Pancreas (tissue), 10 donors: ENCODE measurements at regions not wholly inside any gene's neighbourhood (a gene's known extent, or its start where the extent isn't known, plus 50 kb on each side); places are given as distances from the start of the nearest gene placed in this dataset.
A peak's percentile ranks its signal among the peaks of the same experiment; 100 is the strongest.
"Not testable (repeated sequence)": the region's sequence is repeated elsewhere in the genome, so short reads cannot be mapped to it uniquely, and the experiment has no call there.

Experiments used
- ATAC-seq, 4 donors: fragments of 200-7000 bp; cut with Tn5 transposase; one replicate each; pipeline versions ENCODE4 v1.8.0 to v1.9.1; 2020; ENCODE audit warnings: mild to moderate bottlenecking in 4 of 4, moderate library complexity in 4 of 4
- DNase-seq, 6 donors: peaks; one replicate each; pipeline ENCODE4 v3.0.0-alpha.2; 2020
- FAIRE-seq: peaks from 2 replicates; lab custom pipeline; 2012; peaks lifted over from hg19 to GRCh38; lab: Jason Lieb, UNC
- H3K27ac ChIP-seq, 4 donors: fragments of 200-600 bp; sonication (generic); 1 replicate in 3 of 4; 2 replicates in 1 of 4; pipeline versions ENCODE4 v1.5.0 to v1.8.0; 2020
- H3K27me3 ChIP-seq, 4 donors: fragments of 200-600 bp; one replicate each; pipeline ENCODE4 v1.8.0; 2021
- H3K36me3 ChIP-seq, 3 donors: fragments of 200-600 bp; sonication (generic) in 1 of 3; one replicate each; pipeline versions ENCODE4 v1.5.0 to v1.8.0; 2020 to 2021
- H3K4me1 ChIP-seq, 3 donors: fragments of 200-600 bp; one replicate each; pipeline ENCODE4 v1.8.0; 2021
- H3K4me3 ChIP-seq, 4 donors: fragments of 200-600 bp; sonication (generic) in 2 of 4; one replicate each; pipeline versions ENCODE4 v1.5.0 to v1.8.0; 2020 to 2021
- H3K9me3 ChIP-seq, 4 donors: fragments of 200-600 bp; one replicate each; pipeline ENCODE4 v1.8.0; 2021
- WGBS, 2 donors: extraction: QIAGEN DNeasy Blood & Tissue Kit; methylation state at CpG; one replicate each; pipeline ENCODE4 v1.1.7; 2013; 5-methylcytosine and 5-hydroxymethylcytosine counted together
- intact Hi-C, 3 donors: fragments of 100-400 bp; cut with DNase I; formaldehyde crosslinking; loops; one replicate each; pipeline versions ENCODE4 v1.11.1 to v1.14.2; 2022
- TF ChIP-seq, protein P1 (sequence below), 4 donors: fragments of 200-600 bp; sonication (generic) in 3 of 4; IDR thresholded peaks; one replicate each; pipeline versions ENCODE4 v1.5.0 to v1.8.0; 2021; ENCODE audit warnings: antibody characterized with exemption in 4 of 4
- donor health status: healthy with polysubstance abuse.
- donor health status: DM: no; HTN: no; CAD: no; lungs with moderate emphysema.
- donor health status: DM: no; HTN: no; CAD: no.
- donor health status: control.
- donor health status: control.
- donor health status: Bipolar disorder and iron deficiency.
- donor health status: DM: yes; HTN: yes; CAD: no.
- donor health status: DM: no; HTN: no; CAD: no.
- donor health status: DM: no; HTN: no; CAD: no.
- donor health status: DM: yes; HTN: yes; CAD: no.

DNA sequence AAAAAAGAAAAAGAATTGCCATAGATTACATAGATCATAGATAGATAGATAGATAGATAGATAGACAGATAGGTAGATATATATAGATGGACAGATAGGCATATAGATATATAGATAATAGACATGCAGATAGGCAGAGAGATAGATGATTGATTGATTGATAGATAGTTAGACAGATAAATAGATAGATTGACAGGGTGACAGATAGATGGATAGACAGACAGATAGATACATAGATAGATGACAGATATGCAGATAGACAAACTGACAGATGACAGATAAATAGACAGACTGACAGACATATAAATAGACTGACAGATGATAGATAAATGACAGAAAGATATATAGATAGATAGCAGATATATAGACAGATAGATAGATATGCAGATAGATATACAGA is 474.0 kb downstream of the IRS2 start:
- H3K4me1 ChIP-seq: peaks cover 6 to 17% (median 8%) of the 10 kb centered on the region in 3 donors
- H3K27ac ChIP-seq: no peak overlapping the region
- no peaks in the 10 kb centered on the region for H3K27me3 ChIP-seq
- no peak for FAIRE-seq
- H3K4me3 ChIP-seq: no peak overlapping the region
- DNase-seq: no peak
- H3K9me3 ChIP-seq: no peaks in the 10 kb centered on the region
- ATAC-seq: no peak
- TF ChIP-seq, protein P1, sequence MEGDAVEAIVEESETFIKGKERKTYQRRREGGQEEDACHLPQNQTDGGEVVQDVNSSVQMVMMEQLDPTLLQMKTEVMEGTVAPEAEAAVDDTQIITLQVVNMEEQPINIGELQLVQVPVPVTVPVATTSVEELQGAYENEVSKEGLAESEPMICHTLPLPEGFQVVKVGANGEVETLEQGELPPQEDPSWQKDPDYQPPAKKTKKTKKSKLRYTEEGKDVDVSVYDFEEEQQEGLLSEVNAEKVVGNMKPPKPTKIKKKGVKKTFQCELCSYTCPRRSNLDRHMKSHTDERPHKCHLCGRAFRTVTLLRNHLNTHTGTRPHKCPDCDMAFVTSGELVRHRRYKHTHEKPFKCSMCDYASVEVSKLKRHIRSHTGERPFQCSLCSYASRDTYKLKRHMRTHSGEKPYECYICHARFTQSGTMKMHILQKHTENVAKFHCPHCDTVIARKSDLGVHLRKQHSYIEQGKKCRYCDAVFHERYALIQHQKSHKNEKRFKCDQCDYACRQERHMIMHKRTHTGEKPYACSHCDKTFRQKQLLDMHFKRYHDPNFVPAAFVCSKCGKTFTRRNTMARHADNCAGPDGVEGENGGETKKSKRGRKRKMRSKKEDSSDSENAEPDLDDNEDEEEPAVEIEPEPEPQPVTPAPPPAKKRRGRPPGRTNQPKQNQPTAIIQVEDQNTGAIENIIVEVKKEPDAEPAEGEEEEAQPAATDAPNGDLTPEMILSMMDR (IDR thresholded peaks at IDR 0.05): no peak
- intact Hi-C loops: no loop called here
- H3K36me3 ChIP-seq: no peaks in the 10 kb centered on the region

DNA sequence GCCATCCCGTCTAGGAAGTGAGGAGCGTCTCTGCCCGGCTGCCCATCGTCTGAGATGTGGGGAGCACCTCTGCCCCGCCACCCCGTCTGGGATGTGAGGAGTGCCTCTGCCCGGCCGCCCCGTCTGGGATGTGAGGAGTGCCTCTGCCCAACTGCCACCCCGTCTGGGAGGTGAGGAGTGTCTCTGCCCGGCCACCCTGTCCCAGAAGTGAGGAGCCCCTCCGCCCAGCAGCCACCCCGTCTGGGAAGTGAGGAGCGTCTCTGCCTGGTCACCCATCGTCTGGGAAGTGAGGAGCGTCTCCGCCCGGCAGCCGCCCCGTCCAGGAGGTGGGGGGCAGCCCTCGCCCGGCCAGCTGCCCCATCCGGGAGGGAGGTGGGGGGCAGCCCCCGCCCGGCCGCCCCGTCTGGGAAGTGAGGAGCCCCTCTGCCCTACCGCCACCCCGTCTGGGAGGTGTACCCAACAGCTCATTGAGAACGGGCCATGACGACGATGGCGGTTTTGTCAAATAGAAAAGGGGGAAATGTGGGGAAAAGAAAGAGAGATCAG is 474.9 kb downstream of the IRS2 start:
- FAIRE-seq, H3K9me3 ChIP-seq, ATAC-seq, H3K27ac ChIP-seq, H3K36me3 ChIP-seq, intact Hi-C loops, H3K27me3 ChIP-seq, H3K4me3 ChIP-seq: not testable (repeated sequence)
- WGBS, 2 donors: 95% methylated on average over 28 to 33 of the region's 33 CpGs
- peak in 1 of 6 donors; percentile 47 for DNase-seq
- H3K4me1 ChIP-seq: peaks cover 6 to 17% (median 8%) of the 10 kb centered on the region in 3 donors

DNA sequence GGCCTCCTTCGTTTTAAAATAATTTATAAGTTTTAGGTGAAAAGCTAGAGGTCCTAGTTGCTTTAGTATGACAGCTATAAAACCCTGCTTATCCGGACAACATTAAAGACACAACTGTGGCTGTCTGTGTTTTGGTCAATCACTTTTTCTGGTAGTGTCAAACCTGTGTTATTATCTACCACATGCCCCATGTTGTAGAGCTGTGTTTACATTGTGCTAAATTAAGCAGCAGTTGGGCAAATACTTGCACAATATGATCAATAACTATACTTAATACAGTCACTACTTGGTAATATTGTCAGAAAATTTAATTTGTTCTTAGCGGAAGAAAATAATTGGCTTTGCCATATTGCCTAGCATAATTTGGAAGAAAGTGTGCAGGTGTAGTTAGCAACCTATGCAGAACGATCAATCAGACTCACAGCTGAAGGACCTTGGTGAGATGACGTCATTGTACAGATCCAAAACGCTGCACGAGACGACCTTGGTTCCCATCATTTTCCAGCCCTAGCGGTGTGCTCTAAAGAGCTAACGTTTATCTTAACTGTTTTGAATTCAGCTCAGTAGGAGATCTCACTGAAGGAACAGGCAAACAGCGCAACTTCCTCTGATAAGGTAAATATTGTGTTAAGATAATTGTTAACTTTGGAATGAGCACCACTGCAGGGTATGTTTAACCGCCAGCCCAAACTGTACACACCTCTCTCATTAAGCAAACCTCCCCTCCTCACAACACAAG is 476.6 kb downstream of the IRS2 start:
- peak; percentile 87 to 94 (median 94) for ATAC-seq
- 15 to 18% methylated on average over 12 of the region's 12 CpGs for WGBS, 2 donors

DNA sequence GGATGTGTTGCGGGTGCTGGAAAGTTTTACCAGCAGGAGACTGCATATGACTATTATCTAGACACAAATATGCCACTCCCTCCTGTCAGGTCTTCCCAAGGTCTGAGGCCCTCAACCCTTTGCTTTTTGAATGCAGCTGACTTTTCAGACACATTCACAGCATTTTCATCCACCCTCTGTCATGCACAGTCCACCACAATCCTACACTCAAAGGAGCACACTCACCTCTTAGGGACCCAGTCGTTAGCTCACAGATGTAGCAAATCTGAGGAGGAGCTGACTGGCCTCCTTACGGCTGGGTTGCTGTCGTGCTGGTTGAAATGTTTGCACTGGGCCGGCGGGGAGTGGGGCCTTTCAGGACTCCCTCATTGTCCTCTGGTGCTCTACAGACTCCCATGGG is 479.4 kb downstream of the IRS2 start:
- peaks cover 6 to 12% (median 8%) of the 10 kb centered on the region in 3 donors for H3K4me1 ChIP-seq
- no peak overlapping the region for H3K4me3 ChIP-seq
- TF ChIP-seq, protein P1 (IDR thresholded peaks at IDR 0.05): no peak
- FAIRE-seq: no peak
- no peak for DNase-seq
- 74 to 80% methylated on average over 6 of the region's 6 CpGs for WGBS, 2 donors
- no peaks in the 10 kb centered on the region for H3K9me3 ChIP-seq
- intact Hi-C loops: no loop called here
- H3K27ac ChIP-seq: no peak overlapping the region
- no peak for ATAC-seq
- H3K36me3 ChIP-seq: no peaks in the 10 kb centered on the region
- no peaks in the 10 kb centered on the region for H3K27me3 ChIP-seq

More for the DNA sequence above, 476.6 kb downstream of the IRS2 start:
- DNase-seq (peak in 4 of 6 donors; percentile 34 to 68 (median 48)), FAIRE-seq (no peak)
- peak overlapping the region in 2 of 4 donors; percentile 25 to 53 for H3K27ac ChIP-seq
- no peak overlapping the region for H3K4me3 ChIP-seq
- TF ChIP-seq, protein P1 (IDR thresholded peaks at IDR 0.05): no peak
- H3K9me3 ChIP-seq: no peaks in the 10 kb centered on the region
- intact Hi-C loops: no loop called here
- no peaks in the 10 kb centered on the region for H3K36me3 ChIP-seq
- H3K27me3 ChIP-seq: no peaks in the 10 kb centered on the region
- H3K4me1 ChIP-seq: peaks cover 6 to 17% (median 8%) of the 10 kb centered on the region in 3 donors

DNA sequence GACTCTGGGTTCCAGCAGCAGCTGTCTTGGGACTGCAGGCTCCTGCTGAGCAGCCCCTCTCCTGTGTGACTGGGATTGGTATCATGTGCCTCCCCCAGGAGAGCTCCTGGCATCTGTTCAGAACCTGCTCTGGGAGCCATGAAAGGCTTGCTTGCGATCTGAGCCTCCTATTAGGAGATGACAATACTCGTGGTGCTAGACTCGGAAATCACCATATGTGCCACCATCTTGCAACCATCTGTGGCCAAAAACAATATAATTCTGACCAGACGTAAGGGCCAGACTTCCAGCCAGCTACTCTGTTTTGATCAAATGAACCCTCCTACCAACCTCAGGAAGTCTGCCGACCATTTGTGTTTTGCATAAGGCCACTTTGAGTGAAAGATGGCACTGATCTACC is 484.7 kb downstream of the IRS2 start:
- no peaks in the 10 kb centered on the region for H3K9me3 ChIP-seq
- no peak overlapping the region for H3K4me3 ChIP-seq
- 84 to 89% methylated on average over 5 of the region's 5 CpGs for WGBS, 2 donors
- DNase-seq (no peak), ATAC-seq (no peak), FAIRE-seq (no peak)
- intact Hi-C loops: no loop called here
- no peaks in the 10 kb centered on the region for H3K4me1 ChIP-seq
- no peaks in the 10 kb centered on the region for H3K36me3 ChIP-seq
- TF ChIP-seq, protein P1 (IDR thresholded peaks at IDR 0.05): no peak
- no peaks in the 10 kb centered on the region for H3K27me3 ChIP-seq
- no peak overlapping the region for H3K27ac ChIP-seq
